PC-9 (cell line): ENCODE measurements at regions not wholly inside any gene's neighbourhood (a gene's known extent, or its start where the extent isn't known, plus 50 kb on each side); places are given as distances from the start of the nearest gene placed in this dataset.

Experiments used
- BruUV-seq: library from RNA; stranded (reverse); fragments of 400-500 nt; replicated peaks from 2 replicates; lab custom pipeline; 2021; lab: Mats Ljungman, UMichigan
- CTCF ChIA-PET: fragments of 300-600 bp; sonication (Branson Sonifier 250); formaldehyde crosslinking; loops from one replicate; lab custom pipeline; 2022; ENCODE audit warnings: antibody characterized with exemption; lab: Charles Lee
- POLR2A ChIA-PET: fragments of 300-600 bp; sonication (Branson Sonifier 250); formaldehyde crosslinking; loops from one replicate; lab custom pipeline; 2022; ENCODE audit warnings: antibody characterized with exemption; ENCODE audit not compliant: unreplicated experiment; lab: Charles Lee
- DNase-seq, 2 experiments: peaks; one replicate each; pipeline versions ENCODE4 v3.0.0 to v3.0.0-alpha.2; 2015 to 2022; ENCODE audit warnings: mixed read lengths in 1 of 2
- H2AFZ ChIP-seq: fragments of 200-600 bp; sonication (generic); 2 replicates; pipeline ENCODE4 v1.8.1; 2017; ENCODE audit warnings: antibody characterized with exemption
- H3F3A ChIP-seq: fragments of 200-600 bp; sonication (generic); 2 replicates; pipeline ENCODE4 v1.8.1; 2017; ENCODE audit warnings: antibody characterized with exemption, mild to moderate bottlenecking, low read depth; ENCODE audit not compliant: insufficient read depth
- H3K27ac ChIP-seq: fragments of 200-600 bp; sonication (generic); 2 replicates; pipeline ENCODE4 v1.6.1; 2016; ENCODE audit warnings: mixed run types
- H3K27me3 ChIP-seq: fragments of 200-600 bp; sonication (generic); 2 replicates; pipeline ENCODE4 v1.6.1; 2016; ENCODE audit warnings: low read depth, mixed run types; ENCODE audit not compliant: insufficient read depth
- H3K36me3 ChIP-seq: fragments of 200-600 bp; sonication (generic); 2 replicates; pipeline ENCODE4 v1.6.1; 2016; ENCODE audit warnings: low read depth, mixed run types
- H3K4me1 ChIP-seq: fragments of 200-600 bp; sonication (generic); replicated peaks from 2 replicates; pipeline ENCODE4 v1.6.1; 2016; ENCODE audit warnings: mixed run types; ENCODE audit not compliant: insufficient read depth
- H3K4me2 ChIP-seq: fragments of 200-600 bp; sonication (generic); 2 replicates; pipeline ENCODE4 v1.6.1; 2017; ENCODE audit warnings: mixed run types
- H3K4me3 ChIP-seq: fragments of 200-600 bp; sonication (generic); 2 replicates; pipeline ENCODE4 v1.6.1; 2016; ENCODE audit warnings: mixed run types
- H3K79me2 ChIP-seq: fragments of 200-600 bp; sonication (generic); 2 replicates; pipeline ENCODE4 v1.6.1; 2017; ENCODE audit warnings: low read depth, mixed run types
- H3K9me2 ChIP-seq: fragments of 200-600 bp; sonication (generic); 2 replicates; pipeline ENCODE4 v1.8.1; 2017; ENCODE audit warnings: mild to moderate bottlenecking; ENCODE audit not compliant: insufficient read depth
- H3K9me3 ChIP-seq: fragments of 200-600 bp; sonication (generic); 2 replicates; pipeline ENCODE4 v1.8.1; 2016; ENCODE audit warnings: low read depth; ENCODE audit not compliant: insufficient read depth
- H4K20me1 ChIP-seq: fragments of 200-600 bp; sonication (generic); 2 replicates; pipeline ENCODE4 v1.8.1; 2017; ENCODE audit not compliant: insufficient read depth
- CTCF ChIP-seq: fragments of 200-600 bp; sonication (generic); conservative IDR thresholded peaks from 2 replicates; pipeline ENCODE4 v1.6.1; 2017; ENCODE audit warnings: mixed run types, antibody characterized with exemption, mild to moderate bottlenecking, moderate library complexity
- EZH2 ChIP-seq: fragments of 200-600 bp; sonication (generic); IDR thresholded peaks from 2 replicates; pipeline ENCODE4 v1.8.0; 2017; ENCODE audit warnings: antibody characterized with exemption, low read depth
- intact Hi-C: fragments of 100-400 bp; cut with micrococcal nuclease; formaldehyde crosslinking; loops from one replicate; pipeline ENCODE4 v1.10.0; 2022; ENCODE audit not compliant: unreplicated experiment

- no peaks in the 10 kb centered on the region for H3K9me3 ChIP-seq
- no peak overlapping the region for H3K4me2 ChIP-seq
- H3K9me2 ChIP-seq, result no peaks in the 10 kb centered on the region
- H3K4me3 ChIP-seq, result no peak overlapping the region
- ChIA-PET CTCF (interaction anchor here (1.1 kb wide), 1 partner anchor 295 kb away, joined by 3 read pairs; no protein-coding TSS in a partner anchor), POLR2A (no interaction called here)
- DNase-seq, result no peak
- peaks cover 17% of the 10 kb centered on the region; the same call in 1 of the 2 replicates for H3F3A ChIP-seq
- H3K36me3 ChIP-seq, result no peaks in the 10 kb centered on the region
- H3K27me3 ChIP-seq, result no peaks in the 10 kb centered on the region
- no peak overlapping the region for H2AFZ ChIP-seq
- H3K4me1 ChIP-seq, result peaks cover 16% of the 10 kb centered on the region
- H4K20me1 ChIP-seq, result no peaks in the 10 kb centered on the region
- TF ChIP-seq EZH2 (no peak), CTCF (no peak)
- H3K79me2 ChIP-seq, result no peaks in the 10 kb centered on the region
- intact Hi-C loops, result loop anchor here (1.0 to 2.0 kb wide), 5 partner anchors 73 to 295 kb away; no protein-coding TSS in a partner anchor
- BruUV-seq, result no TSS peak
- H3K27ac ChIP-seq, result no peak overlapping the region
Measured at GRCh38 chr11:128335729-128336128, 251.6 kb downstream of the ETS1 start.

GRCh38 chr11:128334311-128335044, 252.9 kb downstream of the ETS1 start:
- no TSS peak for BruUV-seq
- intact Hi-C loops, result no loop called here
- Histone ChIP-seq H3K9me3 (no peaks in the 10 kb centered on the region), H2AFZ (no peak overlapping the region), H3K4me1 (peaks cover 16% of the 10 kb centered on the region), H3K4me3 (no peak overlapping the region), H3F3A (peaks cover 17% of the 10 kb centered on the region; the same call in 1 of the 2 replicates), H3K27me3 (no peaks in the 10 kb centered on the region), H3K27ac (no peak overlapping the region), H3K4me2 (no peak overlapping the region), H3K9me2 (no peaks in the 10 kb centered on the region), H4K20me1 (no peaks in the 10 kb centered on the region), H3K79me2 (no peaks in the 10 kb centered on the region), H3K36me3 (no peaks in the 10 kb centered on the region)
- no peak for DNase-seq
- ChIA-PET POLR2A (no interaction called here), CTCF (no interaction called here)
- TF ChIP-seq EZH2, result no peak
- no peak for TF ChIP-seq CTCF

GRCh38 chr11:128331317-128331716, 256.0 kb downstream of the ETS1 start:
- Histone ChIP-seq H4K20me1 (no peaks in the 10 kb centered on the region), H3K9me2 (no peaks in the 10 kb centered on the region), H3K4me3 (no peak overlapping the region), H3K36me3 (no peaks in the 10 kb centered on the region), H3K9me3 (no peaks in the 10 kb centered on the region), H2AFZ (no peak overlapping the region), H3K27ac (no peak overlapping the region), H3K27me3 (no peaks in the 10 kb centered on the region), H3K4me1 (peaks cover 6% of the 10 kb centered on the region), H3K79me2 (no peaks in the 10 kb centered on the region), H3F3A (peaks cover 5% of the 10 kb centered on the region; the same call in 1 of the 2 replicates), H3K4me2 (no peak overlapping the region)
- TF ChIP-seq CTCF (no peak), EZH2 (no peak)
- POLR2A ChIA-PET, result no interaction called here
- intact Hi-C loops, result no loop called here
- no peak for DNase-seq
- no TSS peak for BruUV-seq
- CTCF ChIA-PET, result no interaction called here
